ENCODE measurements at regions not wholly inside any gene's neighbourhood (a gene's known extent, or its start where the extent isn't known, plus 50 kb on each side); places are given as distances from the start of the nearest gene placed in this dataset.

GRCh38 chrX:13266641-13267345, 53.1 kb downstream of the ATXN3L start:
- CTCF ChIA-PET (ENCODE audit: partially characterized antibody) = no interaction called here

DNA sequence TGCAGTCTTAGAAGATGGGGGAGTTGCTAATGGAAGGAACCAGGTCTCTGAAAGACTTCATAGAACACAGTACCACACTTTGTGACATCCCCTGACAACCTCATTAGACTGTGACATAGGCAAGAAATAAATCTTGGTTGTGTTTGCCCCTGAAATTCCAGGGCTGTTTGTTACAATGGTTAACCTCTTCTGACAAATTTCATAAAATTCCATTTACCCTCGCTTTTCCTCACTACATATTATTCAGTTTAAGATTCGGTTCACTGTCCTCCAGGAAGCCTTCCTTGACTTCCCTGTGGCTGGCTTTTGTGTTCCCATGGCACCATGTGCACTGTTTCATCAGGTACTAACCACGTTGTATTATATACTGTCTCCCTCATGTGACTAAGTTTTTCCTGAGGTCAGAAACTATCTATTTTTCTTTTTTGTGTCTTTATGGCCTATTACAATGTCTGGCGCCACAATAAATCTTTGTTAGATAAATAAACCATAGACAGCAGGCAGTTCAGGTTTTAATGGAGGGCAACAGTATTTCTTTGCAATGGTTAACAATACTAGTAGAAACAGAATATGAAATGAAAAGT, 54.2 kb downstream of the ATXN3L start:
- CTCF ChIA-PET (ENCODE audit: partially characterized antibody) = no interaction called here
- H3K4me1 ChIP-seq (ENCODE audit: insufficient read depth, low read length) = no peaks in the 10 kb centered on the region
- intact Hi-C loops (cut with micrococcal nuclease) = no loop called here
- H3K27me3 Mint-ChIP-seq = no peaks in the 10 kb centered on the region
- H3K27me3 ChIP-seq (ENCODE audit: insufficient read depth, low read length) = no peaks in the 10 kb centered on the region
- DNase-seq = no peak
- H3K27ac Mint-ChIP-seq = no peak overlapping the region
- no peak overlapping the region for H3K27ac ChIP-seq (ENCODE audit: low read depth, low read length)
- H3K36me3 Mint-ChIP-seq = no peaks in the 10 kb centered on the region
- no peak overlapping the region for H3K4me3 Mint-ChIP-seq
- no peaks in the 10 kb centered on the region for H3K4me1 Mint-ChIP-seq
- H3K4me3 ChIP-seq (ENCODE audit: low read length in 2 of 2) = no peak overlapping the region
- POLR2A ChIA-PET (ENCODE audit: partially characterized antibody) = no interaction called here
- peaks cover 0 to 2% (median 0%) of the 10 kb centered on the region in 8 donors for H3K9me3 Mint-ChIP-seq
- no peaks in the 10 kb centered on the region for H3K36me3 ChIP-seq (ENCODE audit: insufficient read depth, low read length)
- no peaks in the 10 kb centered on the region for H3K9me3 ChIP-seq (ENCODE audit: control insufficient read depth in 1 of 2, low read length in 2 of 2)

More at GRCh38 chrX:13266641-13267345, 53.1 kb downstream of the ATXN3L start:
- Mint-ChIP-seq H3K4me1 (no peaks in the 10 kb centered on the region), H3K4me3 (no peak overlapping the region), H3K36me3 (no peaks in the 10 kb centered on the region), H3K27me3 (no peaks in the 10 kb centered on the region), H3K27ac (no peak overlapping the region), H3K9me3 (peaks cover 0 to under 1% (median 0%) of the 10 kb centered on the region in 8 donors)
- Histone ChIP-seq H3K27ac (ENCODE audit: low read depth, low read length) (no peak overlapping the region), H3K4me1 (ENCODE audit: insufficient read depth, low read length) (no peaks in the 10 kb centered on the region), H3K9me3 (ENCODE audit: control insufficient read depth in 1 of 2, low read length in 2 of 2) (no peaks in the 10 kb centered on the region), H3K27me3 (ENCODE audit: insufficient read depth, low read length) (no peaks in the 10 kb centered on the region), H3K4me3 (ENCODE audit: low read length in 2 of 2) (no peak overlapping the region), H3K36me3 (ENCODE audit: insufficient read depth, low read length) (no peaks in the 10 kb centered on the region)
- DNase-seq = no peak
- POLR2A ChIA-PET (ENCODE audit: partially characterized antibody) = no interaction called here
- intact Hi-C loops (cut with micrococcal nuclease) = no loop called here

GRCh38 chrX:13265111-13265510, 54.7 kb downstream of the ATXN3L start:
- Mint-ChIP-seq H3K36me3 (no peaks in the 10 kb centered on the region), H3K4me3 (no peak overlapping the region), H3K27ac (no peak overlapping the region), H3K27me3 (no peaks in the 10 kb centered on the region), H3K4me1 (no peaks in the 10 kb centered on the region), H3K9me3 (peaks cover 0 to 2% (median 0%) of the 10 kb centered on the region in 8 donors)
- POLR2A ChIA-PET (ENCODE audit: partially characterized antibody) = no interaction called here
- no peak for DNase-seq
- no peaks in the 10 kb centered on the region for H3K9me3 ChIP-seq (ENCODE audit: control insufficient read depth in 1 of 2, low read length in 2 of 2)
- H3K4me3 ChIP-seq (ENCODE audit: low read length in 2 of 2) = no peak overlapping the region
- CTCF ChIA-PET (ENCODE audit: partially characterized antibody) = no interaction called here
- intact Hi-C loops (cut with micrococcal nuclease) = no loop called here
- H3K27me3 ChIP-seq (ENCODE audit: insufficient read depth, low read length) = no peaks in the 10 kb centered on the region
- H3K27ac ChIP-seq (ENCODE audit: low read depth, low read length) = no peak overlapping the region
- no peaks in the 10 kb centered on the region for H3K4me1 ChIP-seq (ENCODE audit: insufficient read depth, low read length)
- no peaks in the 10 kb centered on the region for H3K36me3 ChIP-seq (ENCODE audit: insufficient read depth, low read length)

DNA sequence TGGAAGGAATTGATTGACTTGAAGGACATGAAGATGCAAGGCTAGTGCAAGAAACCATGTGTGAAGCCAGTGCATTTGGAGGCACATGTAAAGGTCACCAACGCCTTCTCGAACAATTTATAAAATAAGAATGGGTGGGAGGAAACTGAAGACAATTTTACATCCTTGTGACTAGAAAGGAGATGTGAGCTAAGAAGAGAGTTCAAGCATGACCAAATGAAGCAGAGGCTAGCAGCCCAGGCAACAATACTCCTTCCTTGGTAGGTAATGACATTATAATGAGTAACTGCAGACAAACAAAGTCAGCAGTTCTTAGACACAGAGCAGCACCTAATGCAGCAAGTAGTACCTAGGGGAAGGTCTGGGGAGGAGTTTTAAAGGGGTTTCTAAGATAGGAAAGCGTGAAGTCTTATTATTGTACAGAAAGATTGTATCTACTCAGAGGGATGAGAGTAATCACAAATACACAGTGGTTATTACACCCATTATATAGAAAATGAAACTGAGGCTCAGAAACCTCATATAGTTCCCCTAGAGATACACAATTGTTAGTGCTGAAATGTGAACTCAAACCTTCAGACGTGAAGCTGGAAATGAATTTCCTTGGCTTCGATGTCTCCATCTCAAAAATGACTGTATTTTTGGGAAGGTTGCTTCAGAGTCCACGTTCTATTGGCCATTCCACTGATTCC, 56.1 kb downstream of the ATXN3L start:
- peaks cover 0 to 2% (median 0%) of the 10 kb centered on the region in 8 donors for H3K9me3 Mint-ChIP-seq
- Histone ChIP-seq H3K27ac (ENCODE audit: low read depth, low read length) (no peak overlapping the region), H3K4me1 (ENCODE audit: insufficient read depth, low read length) (no peaks in the 10 kb centered on the region), H3K27me3 (ENCODE audit: insufficient read depth, low read length) (no peaks in the 10 kb centered on the region), H3K36me3 (ENCODE audit: insufficient read depth, low read length) (no peaks in the 10 kb centered on the region), H3K9me3 (ENCODE audit: control insufficient read depth in 1 of 2, low read length in 2 of 2) (no peaks in the 10 kb centered on the region), H3K4me3 (ENCODE audit: low read length in 2 of 2) (no peak overlapping the region)
- no peak overlapping the region for H3K27ac Mint-ChIP-seq
- intact Hi-C loops (cut with micrococcal nuclease) = no loop called here
- H3K4me3 Mint-ChIP-seq = no peak overlapping the region
- ChIA-PET POLR2A (ENCODE audit: partially characterized antibody) (no interaction called here), CTCF (ENCODE audit: partially characterized antibody) (no interaction called here)
- no peaks in the 10 kb centered on the region for H3K27me3 Mint-ChIP-seq
- DNase-seq = no peak
- H3K4me1 Mint-ChIP-seq = no peaks in the 10 kb centered on the region
- no peaks in the 10 kb centered on the region for H3K36me3 Mint-ChIP-seq

- Mint-ChIP-seq H3K27ac (no peak overlapping the region), H3K9me3 (peaks cover 0 to 2% (median 0%) of the 10 kb centered on the region in 8 donors), H3K27me3 (no peaks in the 10 kb centered on the region), H3K4me3 (no peak overlapping the region), H3K4me1 (peaks cover 3 to 8% (median 5%) of the 10 kb centered on the region in 4 donors), H3K36me3 (no peaks in the 10 kb centered on the region)
- Histone ChIP-seq H3K4me3 (ENCODE audit: low read length in 2 of 2) (no peak overlapping the region), H3K9me3 (ENCODE audit: control insufficient read depth in 1 of 2, low read length in 2 of 2) (no peaks in the 10 kb centered on the region), H3K27me3 (ENCODE audit: insufficient read depth, low read length) (no peaks in the 10 kb centered on the region), H3K4me1 (ENCODE audit: insufficient read depth, low read length) (peaks cover 8% of the 10 kb centered on the region), H3K27ac (ENCODE audit: low read depth, low read length) (no peak overlapping the region), H3K36me3 (ENCODE audit: insufficient read depth, low read length) (no peaks in the 10 kb centered on the region)
- no peak for DNase-seq
- ChIA-PET POLR2A (ENCODE audit: partially characterized antibody) (no interaction called here), CTCF (ENCODE audit: partially characterized antibody) (no interaction called here)
- intact Hi-C loops (cut with micrococcal nuclease) = no loop called here
Measured at GRCh38 chrX:13261348-13261747, 58.5 kb downstream of the ATXN3L start.

GRCh38 chrX:13260598-13260997, 59.3 kb downstream of the ATXN3L start:
- Histone ChIP-seq H3K27ac (ENCODE audit: low read depth, low read length) (no peak overlapping the region), H3K4me1 (ENCODE audit: insufficient read depth, low read length) (peaks cover 8% of the 10 kb centered on the region), H3K27me3 (ENCODE audit: insufficient read depth, low read length) (no peaks in the 10 kb centered on the region), H3K4me3 (ENCODE audit: low read length in 2 of 2) (no peak overlapping the region), H3K9me3 (ENCODE audit: control insufficient read depth in 1 of 2, low read length in 2 of 2) (no peaks in the 10 kb centered on the region), H3K36me3 (ENCODE audit: insufficient read depth, low read length) (no peaks in the 10 kb centered on the region)
- H3K36me3 Mint-ChIP-seq = no peaks in the 10 kb centered on the region
- DNase-seq = no peak
- H3K27me3 Mint-ChIP-seq = no peaks in the 10 kb centered on the region
- peaks cover 0 to 2% (median 0%) of the 10 kb centered on the region in 8 donors for H3K9me3 Mint-ChIP-seq
- peak overlapping the region in 1 of 7 donors; percentile 39 for H3K27ac Mint-ChIP-seq
- H3K4me1 Mint-ChIP-seq = peaks cover 3 to 13% (median 6%) of the 10 kb centered on the region in 4 donors
- no peak overlapping the region for H3K4me3 Mint-ChIP-seq
- POLR2A ChIA-PET (ENCODE audit: partially characterized antibody) = no interaction called here
- intact Hi-C loops (cut with micrococcal nuclease) = no loop called here
- CTCF ChIA-PET (ENCODE audit: partially characterized antibody) = no interaction called here

GRCh38 chrX:13258725-13259124, 61.1 kb downstream of the ATXN3L start:
- H3K4me3 Mint-ChIP-seq = no peak overlapping the region
- Histone ChIP-seq H3K27ac (ENCODE audit: low read depth, low read length) (no peak overlapping the region), H3K4me3 (ENCODE audit: low read length in 2 of 2) (no peak overlapping the region), H3K36me3 (ENCODE audit: insufficient read depth, low read length) (no peaks in the 10 kb centered on the region), H3K9me3 (ENCODE audit: control insufficient read depth in 1 of 2, low read length in 2 of 2) (no peaks in the 10 kb centered on the region), H3K4me1 (ENCODE audit: insufficient read depth, low read length) (peaks cover 19% of the 10 kb centered on the region), H3K27me3 (ENCODE audit: insufficient read depth, low read length) (no peaks in the 10 kb centered on the region)
- H3K27me3 Mint-ChIP-seq = no peaks in the 10 kb centered on the region
- peaks cover 11 to 27% (median 17%) of the 10 kb centered on the region in 4 donors for H3K4me1 Mint-ChIP-seq
- ChIA-PET POLR2A (ENCODE audit: partially characterized antibody) (no interaction called here), CTCF (ENCODE audit: partially characterized antibody) (no interaction called here)
- no peaks in the 10 kb centered on the region for H3K36me3 Mint-ChIP-seq
- intact Hi-C loops (cut with micrococcal nuclease) = no loop called here
- DNase-seq = no peak
- no peak overlapping the region for H3K27ac Mint-ChIP-seq
- peaks cover 0 to 2% (median 0%) of the 10 kb centered on the region in 8 donors for H3K9me3 Mint-ChIP-seq

Measured in CD4-positive, alpha-beta memory T cell (primary cell).